K562 (cell line): ENCODE measurements at regions not wholly inside any gene's neighbourhood (a gene's known extent, or its start where the extent isn't known, plus 50 kb on each side); places are given as distances from the start of the nearest gene placed in this dataset.

ENCODE experiments used
- ATAC-seq: fragments of 200-7000 bp; cut with Tn5 transposase; 3 replicates; pipeline ENCODE4 v1.9.1; 2020; ENCODE audit warnings: moderate library complexity
- BruUV-seq: library from RNA; stranded (reverse); fragments of 400-500 nt; replicated peaks from 2 replicates; lab custom pipeline; 2021; lab: Mats Ljungman, UMichigan
- CTCF ChIA-PET: fragments of 300-600 bp; formaldehyde crosslinking; extraction: SDS; loops from one replicate; lab custom pipeline; 2021; ENCODE audit warnings: low intra/inter-chr PET ratio; lab: Yijun Ruan, JAX
- POLR2A ChIA-PET: fragments of 300-600, 350-650 bp; sonication (Branson Sonifier 250); formaldehyde crosslinking; extraction: SDS; loops from one replicate; lab custom pipeline; 2021; ENCODE audit warnings: antibody characterized with exemption, inconsistent platforms; lab: Yijun Ruan, JAX
- DNase-seq, 4 experiments: peaks; one replicate each; pipeline versions ENCODE4 v3.0.0 to v3.0.0-alpha.2; 2011 to 2018; ENCODE audit warnings: low spot score in 3 of 4, mixed read lengths in 3 of 4; ENCODE audit errors: extremely low read depth in 1 of 4
- FAIRE-seq: peaks from 2 replicates; lab custom pipeline; 2011; peaks lifted over from hg19 to GRCh38; lab: Jason Lieb, UNC
- H2AFZ ChIP-seq: 2 replicates; pipeline ENCODE4 v1.6.0; 2011; ENCODE audit warnings: low read depth, low read length, control low read depth, inconsistent platforms
- H3K27ac ChIP-seq: fragments of 200-600 bp; 3 replicates; pipeline ENCODE4 v1.8.0; 2011; ENCODE audit warnings: low read depth, mild to moderate bottlenecking, control low read depth, inconsistent platforms, low read length, moderate library complexity, mixed read lengths; ENCODE audit errors: extremely low read depth
- H3K27me3 ChIP-seq, 2 experiments: fragments of 300-600 bp in 1 of 2; 2 replicates in 1 of 2; 3 replicates in 1 of 2; pipeline versions ENCODE4 v1.6.0 to v1.8.0; 2011; ENCODE audit warnings: inconsistent platforms in 2 of 2, low read length in 2 of 2, mild to moderate bottlenecking in 1 of 2, mixed read lengths in 1 of 2, moderate library complexity in 1 of 2; ENCODE audit not compliant: control insufficient read depth in 2 of 2, insufficient read depth in 2 of 2
- H3K36me3 ChIP-seq: fragments of 300-600 bp; 3 replicates; pipeline ENCODE4 v1.8.0; 2011; ENCODE audit warnings: mild to moderate bottlenecking, low read length, inconsistent platforms; ENCODE audit not compliant: control insufficient read depth, insufficient read depth
- H3K4me1 ChIP-seq, 2 experiments: fragments of 200-600 bp in 1 of 2; replicated peaks in 1 of 2; 2 replicates in 1 of 2; 3 replicates in 1 of 2; pipeline versions ENCODE4 v1.5.1 to v1.8.0; 2011; ENCODE audit warnings: inconsistent platforms in 2 of 2, low read length in 2 of 2, mild to moderate bottlenecking in 1 of 2, mixed read lengths in 1 of 2, moderate library complexity in 1 of 2; ENCODE audit not compliant: control insufficient read depth in 2 of 2, insufficient read depth in 2 of 2
- H3K4me2 ChIP-seq: 2 replicates; pipeline ENCODE4 v1.6.1; 2011; ENCODE audit warnings: low read length, control low read depth, inconsistent platforms, mixed read lengths; ENCODE audit not compliant: insufficient read depth
- H3K4me3 ChIP-seq: fragments of 200-600 bp; sonication (generic), shearing (Covaris generic); 2 replicates; pipeline ENCODE4 v1.5.1; 2016; ENCODE audit warnings: control low read depth, inconsistent platforms
- H3K79me2 ChIP-seq: fragments of 200-600 bp; 3 replicates; pipeline ENCODE4 v1.8.0; 2011; ENCODE audit warnings: low read length, inconsistent platforms; ENCODE audit not compliant: control insufficient read depth, insufficient read depth
- H3K9ac ChIP-seq, 2 experiments: 2 replicates each; pipeline versions ENCODE4 v1.6.0 to v1.6.1; 2011; ENCODE audit warnings: low read depth in 2 of 2, low read length in 2 of 2, control low read depth in 1 of 2, inconsistent platforms in 1 of 2, mild to moderate bottlenecking in 1 of 2, mixed read lengths in 1 of 2; ENCODE audit not compliant: insufficient read depth in 1 of 2
- H3K9me1 ChIP-seq: one replicate; pipeline ENCODE4 v1.6.0; 2011; ENCODE audit warnings: inconsistent platforms, mild to moderate bottlenecking, low read length, moderate library complexity; ENCODE audit not compliant: control insufficient read depth, insufficient read depth
- H3K9me3 ChIP-seq: replicated peaks from 2 replicates; pipeline ENCODE4 v1.5.1; 2011; ENCODE audit warnings: low read depth, low read length, inconsistent platforms; ENCODE audit not compliant: control insufficient read depth, insufficient read depth
- H4K20me1 ChIP-seq: replicated peaks from 2 replicates; pipeline ENCODE4 v1.6.1; 2011; ENCODE audit warnings: low read length, inconsistent platforms, mixed read lengths; ENCODE audit not compliant: control insufficient read depth, insufficient read depth
- E2F3 ChIP-seq: fragments of 250-450 bp; sonication (Bioruptor Pico); IDR thresholded peaks from 2 replicates; pipeline ENCODE4 v1.4.0; 2020; ENCODE audit warnings: mild to moderate bottlenecking
- ESRRA ChIP-seq: fragments of 450-650 bp; IDR thresholded peaks from 2 replicates; pipeline ENCODE4 v1.6.1; 2014; ENCODE audit warnings: low read depth, mild to moderate bottlenecking, moderate library complexity, borderline replicate concordance
- GATAD2B ChIP-seq: fragments of 450-650 bp; IDR thresholded peaks from 2 replicates; pipeline ENCODE4 v1.6.1; 2017; ENCODE audit warnings: mild to moderate bottlenecking, borderline replicate concordance
- RAD51 ChIP-seq: fragments of 450-650 bp; IDR thresholded peaks from 2 replicates; pipeline ENCODE4 v1.7.1; 2016; ENCODE audit warnings: low read depth, mild to moderate bottlenecking, borderline replicate concordance
- USF2 ChIP-seq: sonication (generic); formaldehyde crosslinking; IDR thresholded peaks from 2 replicates; pipeline ENCODE4 v1.5.0; 2020; ENCODE audit warnings: missing genetic modification reagents
- ZNF274 ChIP-seq: IDR thresholded peaks from 2 replicates; pipeline ENCODE4 v1.6.1; 2011; ENCODE audit warnings: low read depth, mild to moderate bottlenecking, low read length, moderate library complexity, borderline replicate concordance
- WGBS: fragments of 100-300 bp; shearing (Covaris generic); methylation state at CpG from one replicate; pipeline ENCODE4 v1.1.6; 2016; ENCODE audit warnings: low coverage, mixed read lengths; ENCODE audit not compliant: insufficient coverage; ENCODE audit errors: missing lambda C conversion rate; 5-methylcytosine and 5-hydroxymethylcytosine counted together
- in situ Hi-C: fragments of 300-500 bp; cut with MboI; formaldehyde crosslinking; loops from 4 replicates; pipeline ENCODE4 v1.15.0; 2018; ENCODE audit warnings: inconsistent platforms, mixed read lengths
- intact Hi-C: fragments of 100-400 bp; cut with micrococcal nuclease; formaldehyde crosslinking; loops from 2 replicates; pipeline ENCODE4 v1.14.2; 2022

- no TSS peak for BruUV-seq
- H4K20me1 ChIP-seq, result no peaks in the 10 kb centered on the region
- no peak for ATAC-seq
- H3K4me3 ChIP-seq, result no peak overlapping the region
- no peak overlapping the region for H3K9ac ChIP-seq
- H3K27me3 ChIP-seq, result no peaks in the 10 kb centered on the region
- WGBS, result 1% methylated on average over 7 of the region's 7 CpGs
- H3K36me3 ChIP-seq, result no peaks in the 10 kb centered on the region
- ChIA-PET POLR2A (no interaction called here), CTCF (no interaction called here)
- TF ChIP-seq ZNF274 (no peak), GATAD2B (no peak), RAD51 (no peak), ESRRA (no peak)
- no peak overlapping the region for H2AFZ ChIP-seq
- no peaks in the 10 kb centered on the region for H3K9me1 ChIP-seq
- no peak for DNase-seq
- no peaks in the 10 kb centered on the region for H3K79me2 ChIP-seq
- H3K27ac ChIP-seq, result no peak overlapping the region
- intact Hi-C loops, result no loop called here
- no peak overlapping the region for H3K4me2 ChIP-seq
- H3K4me1 ChIP-seq, result no peaks in the 10 kb centered on the region
- no peak for FAIRE-seq
- in situ Hi-C loops, result no loop called here
- no peaks in the 10 kb centered on the region; the same call in 1 of the 2 replicates for H3K9me3 ChIP-seq
Measured at GRCh38 chr11:128226106-128226716, 361.1 kb downstream of the ETS1 start.

GRCh38 chr11:128222245-128222884 is 365.0 kb downstream of the ETS1 start:
- in situ Hi-C loops (no loop called here), intact Hi-C loops (no loop called here)
- H3K79me2 ChIP-seq, result no peaks in the 10 kb centered on the region
- no peak for DNase-seq
- H3K4me2 ChIP-seq, result no peak overlapping the region
- no peaks in the 10 kb centered on the region for H3K9me1 ChIP-seq
- no peak overlapping the region for H3K27ac ChIP-seq
- H4K20me1 ChIP-seq, result no peaks in the 10 kb centered on the region
- WGBS, result 0% methylated on average over 5 of the region's 5 CpGs
- no TSS peak for BruUV-seq
- H3K4me3 ChIP-seq, result no peak overlapping the region
- no peak overlapping the region for H3K9ac ChIP-seq
- no peak for FAIRE-seq
- no peak overlapping the region for H2AFZ ChIP-seq
- POLR2A ChIA-PET, result no interaction called here
- no peaks in the 10 kb centered on the region for H3K36me3 ChIP-seq
- H3K9me3 ChIP-seq, result no peaks in the 10 kb centered on the region
- H3K27me3 ChIP-seq, result no peaks in the 10 kb centered on the region
- CTCF ChIA-PET, result no interaction called here
- no peak for ATAC-seq
- no peak for TF ChIP-seq E2F3 (CRISPR knock-in tag)
- TF ChIP-seq USF2 (CRISPR knock-in tag), result no peak
- no peaks in the 10 kb centered on the region for H3K4me1 ChIP-seq
